WTC11 (cell line): ENCODE measurements at regions not wholly inside any gene's neighbourhood (a gene's known extent, or its start where the extent isn't known, plus 50 kb on each side); places are given as distances from the start of the nearest gene placed in this dataset.

ENCODE experiments used
- ATAC-seq: fragments of 200-7000 bp; cut with Tn5 transposase; 2 replicates; pipeline ENCODE4 v1.10.0; 2021; ENCODE audit warnings: mild to moderate bottlenecking, moderate library complexity
- CTCF ChIA-PET: fragments of 300-600 bp; sonication (Branson Sonifier 250); formaldehyde crosslinking; loops from one replicate; lab custom pipeline; 2021; ENCODE audit warnings: antibody characterized with exemption; lab: Charles Lee
- POLR2A ChIA-PET: fragments of 350-600 bp; sonication (Branson Sonifier 250); formaldehyde crosslinking; loops from one replicate; lab custom pipeline; 2021; ENCODE audit warnings: antibody characterized with exemption; lab: Charles Lee
- DNase-seq: peaks from one replicate; pipeline ENCODE4 v3.0.0; 2021; ENCODE audit warnings: low spot score
- H3K27ac Mint-ChIP-seq: 2 replicates; pipeline ENCODE4 v1.8.0; 2021; ENCODE audit warnings: mixed read lengths
- H3K27me3 Mint-ChIP-seq: 2 replicates; pipeline ENCODE4 v1.8.0; 2021; ENCODE audit warnings: low read depth, mild to moderate bottlenecking, moderate library complexity, mixed read lengths
- H3K36me3 Mint-ChIP-seq: 2 replicates; pipeline ENCODE4 v1.8.0; 2021; ENCODE audit warnings: mixed read lengths
- H3K4me1 Mint-ChIP-seq: 2 replicates; pipeline ENCODE4 v1.8.0; 2022; ENCODE audit warnings: mixed read lengths
- H3K4me3 Mint-ChIP-seq: 2 replicates; pipeline ENCODE4 v1.8.0; 2021; ENCODE audit warnings: mild to moderate bottlenecking, moderate library complexity, mixed read lengths
- H3K9me3 Mint-ChIP-seq: 2 replicates; pipeline ENCODE4 v1.8.0; 2021; ENCODE audit warnings: mixed read lengths
- ATF6 ChIP-seq: sonication (generic); formaldehyde crosslinking; IDR thresholded peaks from 2 replicates; pipeline ENCODE4 v1.8.1; 2023; ENCODE audit warnings: mild to moderate bottlenecking, missing genetic modification reagents
- CREM ChIP-seq: sonication (generic); formaldehyde crosslinking; IDR thresholded peaks from 2 replicates; pipeline ENCODE4 v1.8.1; 2022; ENCODE audit warnings: mild to moderate bottlenecking, missing genetic modification reagents, moderate library complexity
- FOXP1 ChIP-seq: sonication (generic); formaldehyde crosslinking; IDR thresholded peaks from 2 replicates; pipeline ENCODE4 v1.8.0; 2022; ENCODE audit warnings: missing genetic modification reagents, mild to moderate bottlenecking, moderate library complexity, borderline replicate concordance
- IRF2 ChIP-seq: sonication (generic); formaldehyde crosslinking; IDR thresholded peaks from 2 replicates; pipeline ENCODE4 v1.8.0; 2022; ENCODE audit warnings: low read depth, missing genetic modification reagents, borderline replicate concordance
- MYBL2 ChIP-seq: sonication (generic); formaldehyde crosslinking; IDR thresholded peaks from 2 replicates; pipeline ENCODE4 v1.8.1; 2023; ENCODE audit warnings: mild to moderate bottlenecking, moderate library complexity, missing genetic modification reagents
- NFE2L1 ChIP-seq: sonication (generic); formaldehyde crosslinking; IDR thresholded peaks from 2 replicates; pipeline ENCODE4 v1.8.1; 2023; ENCODE audit warnings: missing genetic modification reagents
- NFYB ChIP-seq: sonication (generic); formaldehyde crosslinking; conservative IDR thresholded peaks from 2 replicates; pipeline ENCODE4 v1.8.0; 2022; ENCODE audit warnings: low read depth, missing genetic modification reagents
- RORB ChIP-seq: fragments of 250-450 bp; sonication (Bioruptor Pico); IDR thresholded peaks from 2 replicates; pipeline ENCODE4 v1.9.0; 2021; ENCODE audit warnings: mild to moderate bottlenecking
- SMAD4 ChIP-seq: sonication (generic); formaldehyde crosslinking; IDR thresholded peaks from 2 replicates; pipeline ENCODE4 v1.8.0; 2022; ENCODE audit warnings: mild to moderate bottlenecking, missing genetic modification reagents
- ZNF121 ChIP-seq: sonication (generic); formaldehyde crosslinking; IDR thresholded peaks from 2 replicates; pipeline ENCODE4 v1.8.0; 2023; ENCODE audit warnings: missing genetic modification reagents
- ZNF219 ChIP-seq: sonication (generic); formaldehyde crosslinking; IDR thresholded peaks from 2 replicates; pipeline ENCODE4 v1.8.0; 2023; ENCODE audit warnings: missing genetic modification reagents, mild to moderate bottlenecking, borderline replicate concordance
- ZNF232 ChIP-seq: sonication (generic); formaldehyde crosslinking; IDR thresholded peaks from 2 replicates; pipeline ENCODE4 v1.8.0; 2022; ENCODE audit warnings: mild to moderate bottlenecking, missing genetic modification reagents
- ZNF263 ChIP-seq: sonication (generic); formaldehyde crosslinking; IDR thresholded peaks from 2 replicates; pipeline ENCODE4 v1.8.1; 2022; ENCODE audit warnings: low read depth, mild to moderate bottlenecking, moderate library complexity, missing genetic modification reagents
- ZNF425 ChIP-seq: fragments of 250-450 bp; sonication (Bioruptor Pico); conservative IDR thresholded peaks from 2 replicates; pipeline ENCODE4 v1.9.0; 2021; ENCODE audit warnings: mild to moderate bottlenecking
- TF ChIP-seq, protein P1 (sequence below): fragments of 250-450 bp; sonication (Bioruptor Pico); IDR thresholded peaks from 2 replicates; pipeline ENCODE4 v2.1.2; 2022; ENCODE audit warnings: mild to moderate bottlenecking, moderate library complexity
- TF ChIP-seq, protein P2 (sequence below): sonication (generic); formaldehyde crosslinking; IDR thresholded peaks from 2 replicates; pipeline ENCODE4 v1.8.1; 2022; ENCODE audit warnings: missing genetic modification reagents, borderline replicate concordance
- TF ChIP-seq, protein P3 (sequence below): sonication (generic); formaldehyde crosslinking; IDR thresholded peaks from 2 replicates; pipeline ENCODE4 v1.8.1; 2023; ENCODE audit warnings: mild to moderate bottlenecking, missing genetic modification reagents, moderate library complexity

- DNase-seq (no peak), ATAC-seq (no peak)
- peaks cover 2% of the 10 kb centered on the region for H3K9me3 Mint-ChIP-seq
- no peaks in the 10 kb centered on the region for H3K27me3 Mint-ChIP-seq
- TF ChIP-seq NFE2L1 (CRISPR knock-in tag) (no peak), FOXP1 (no peak), ATF6 (CRISPR knock-in tag) (no peak), ZNF219 (no peak)
- ChIA-PET POLR2A (no interaction called here), CTCF (no interaction called here)
- no peaks in the 10 kb centered on the region for H3K4me1 Mint-ChIP-seq
- no peak overlapping the region for H3K27ac Mint-ChIP-seq
- H3K4me3 Mint-ChIP-seq = no peak overlapping the region
- no peaks in the 10 kb centered on the region for H3K36me3 Mint-ChIP-seq
These were observed 314.7 kb upstream of the CDH6 start for GRCh38 chr5:30878746-30879145.

DNA sequence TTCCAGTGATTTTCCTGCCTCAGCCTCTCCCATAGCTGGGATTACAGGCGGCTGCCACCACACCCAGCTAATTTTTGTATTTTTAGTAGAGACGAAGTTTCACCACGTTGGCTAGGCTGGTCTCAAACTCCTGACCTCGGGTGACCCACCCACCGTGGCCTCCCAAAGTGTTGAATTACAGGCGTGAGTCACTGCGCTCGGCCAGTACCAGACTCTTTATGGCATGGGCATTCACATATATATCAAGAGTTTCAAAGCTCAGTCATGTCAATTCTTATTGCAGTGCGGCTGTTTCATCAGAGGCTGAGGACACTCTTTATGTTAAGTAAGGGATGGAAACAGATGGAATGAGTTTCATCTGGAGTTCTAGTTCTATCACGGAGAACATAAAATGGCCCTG is 315.2 kb upstream of the CDH6 start:
- H3K9me3 Mint-ChIP-seq = no peaks in the 10 kb centered on the region
- no peak for ATAC-seq
- POLR2A ChIA-PET = no interaction called here

GRCh38 chr5:30874241-30875034 is 319.0 kb upstream of the CDH6 start:
- no peaks in the 10 kb centered on the region; the same call in 1 of the 2 replicates for H3K27me3 Mint-ChIP-seq
- no peaks in the 10 kb centered on the region for H3K9me3 Mint-ChIP-seq
- H3K36me3 Mint-ChIP-seq = no peaks in the 10 kb centered on the region
- H3K4me1 Mint-ChIP-seq = no peaks in the 10 kb centered on the region; the same call in 1 of the 2 replicates
- no peak overlapping the region for H3K4me3 Mint-ChIP-seq
- DNase-seq (no peak), ATAC-seq (no peak)
- no peak overlapping the region for H3K27ac Mint-ChIP-seq
- ChIA-PET CTCF (no interaction called here), POLR2A (no interaction called here)
- TF ChIP-seq IRF2 (no peak), ZNF121 (no peak), ZNF232 (CRISPR knock-in tag) (no peak), ZNF263 (CRISPR knock-in tag) (no peak), CREM (no peak), ZNF425 (CRISPR knock-in tag) (no peak)
- TF ChIP-seq, protein P1, sequence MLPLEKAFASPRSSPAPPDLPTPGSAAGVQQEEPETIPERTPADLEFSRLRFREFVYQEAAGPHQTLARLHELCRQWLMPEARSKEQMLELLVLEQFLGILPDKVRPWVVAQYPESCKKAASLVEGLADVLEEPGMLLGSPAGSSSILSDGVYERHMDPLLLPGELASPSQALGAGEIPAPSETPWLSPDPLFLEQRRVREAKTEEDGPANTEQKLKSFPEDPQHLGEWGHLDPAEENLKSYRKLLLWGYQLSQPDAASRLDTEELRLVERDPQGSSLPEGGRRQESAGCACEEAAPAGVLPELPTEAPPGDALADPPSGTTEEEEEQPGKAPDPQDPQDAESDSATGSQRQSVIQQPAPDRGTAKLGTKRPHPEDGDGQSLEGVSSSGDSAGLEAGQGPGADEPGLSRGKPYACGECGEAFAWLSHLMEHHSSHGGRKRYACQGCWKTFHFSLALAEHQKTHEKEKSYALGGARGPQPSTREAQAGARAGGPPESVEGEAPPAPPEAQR (CRISPR knock-in tag) = no peak

More for the DNA sequence above, 315.2 kb upstream of the CDH6 start:
- H3K27me3 Mint-ChIP-seq = no peaks in the 10 kb centered on the region
- H3K36me3 Mint-ChIP-seq = no peaks in the 10 kb centered on the region
- H3K4me1 Mint-ChIP-seq = no peaks in the 10 kb centered on the region
- CTCF ChIA-PET = no interaction called here
- no peak overlapping the region for H3K4me3 Mint-ChIP-seq
- TF ChIP-seq SMAD4 (CRISPR knock-in tag) = no peak
- TF ChIP-seq ATF6 (CRISPR knock-in tag) = no peak
- TF ChIP-seq, protein P2, sequence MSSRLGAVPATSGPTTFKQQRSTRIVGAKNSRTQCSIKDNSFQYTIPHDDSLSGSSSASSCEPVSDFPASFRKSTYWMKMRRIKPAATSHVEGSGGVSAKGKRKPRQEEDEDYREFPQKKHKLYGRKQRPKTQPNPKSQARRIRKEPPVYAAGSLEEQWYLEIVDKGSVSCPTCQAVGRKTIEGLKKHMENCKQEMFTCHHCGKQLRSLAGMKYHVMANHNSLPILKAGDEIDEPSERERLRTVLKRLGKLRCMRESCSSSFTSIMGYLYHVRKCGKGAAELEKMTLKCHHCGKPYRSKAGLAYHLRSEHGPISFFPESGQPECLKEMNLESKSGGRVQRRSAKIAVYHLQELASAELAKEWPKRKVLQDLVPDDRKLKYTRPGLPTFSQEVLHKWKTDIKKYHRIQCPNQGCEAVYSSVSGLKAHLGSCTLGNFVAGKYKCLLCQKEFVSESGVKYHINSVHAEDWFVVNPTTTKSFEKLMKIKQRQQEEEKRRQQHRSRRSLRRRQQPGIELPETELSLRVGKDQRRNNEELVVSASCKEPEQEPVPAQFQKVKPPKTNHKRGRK (CRISPR knock-in tag) = no peak
- TF ChIP-seq RORB (CRISPR knock-in tag) = no peak
- TF ChIP-seq, protein P3, sequence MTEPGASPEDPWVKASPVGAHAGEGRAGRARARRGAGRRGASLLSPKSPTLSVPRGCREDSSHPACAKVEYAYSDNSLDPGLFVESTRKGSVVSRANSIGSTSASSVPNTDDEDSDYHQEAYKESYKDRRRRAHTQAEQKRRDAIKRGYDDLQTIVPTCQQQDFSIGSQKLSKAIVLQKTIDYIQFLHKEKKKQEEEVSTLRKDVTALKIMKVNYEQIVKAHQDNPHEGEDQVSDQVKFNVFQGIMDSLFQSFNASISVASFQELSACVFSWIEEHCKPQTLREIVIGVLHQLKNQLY = no peak
- TF ChIP-seq MYBL2 (CRISPR knock-in tag) = no peak
- no peak for TF ChIP-seq NFYB
- TF ChIP-seq, all 79 proteins: peak for 0
- no peak overlapping the region for H3K27ac Mint-ChIP-seq
- no peak for DNase-seq
